ENCODE measurements at regions not wholly inside any gene's neighbourhood (a gene's known extent, or its start where the extent isn't known, plus 50 kb on each side); places are given as distances from the start of the nearest gene placed in this dataset.
A peak's percentile ranks its signal among the peaks of the same experiment; 100 is the strongest.
"Not testable (repeated sequence)": the region's sequence is repeated elsewhere in the genome, so short reads cannot be mapped to it uniquely, and the experiment has no call there.

- POLR2A ChIA-PET; H3K9me3 ChIP-seq (ENCODE audit: control insufficient read depth, insufficient read depth, low read depth, low read length); ATAC-seq; intact Hi-C loops (cut with micrococcal nuclease; ENCODE audit: unreplicated experiment); DNase-seq (ENCODE audit: low read depth, low spot score); H3K36me3 ChIP-seq (ENCODE audit: control insufficient read depth, insufficient read depth, low read length); H3K27me3 ChIP-seq (ENCODE audit: control insufficient read depth, insufficient read depth, low read length); in situ Hi-C loops (cut with HindIII; ENCODE audit: low pct_unique_long_range_greater_than_20kb, low sequenced_read_pairs); H3K4me3 ChIP-seq (ENCODE audit: low read depth in 2 of 2, low read length in 2 of 2); H3K27ac ChIP-seq (ENCODE audit: low read length); H3K4me1 ChIP-seq (ENCODE audit: control insufficient read depth, insufficient read depth, low read length); CTCF ChIA-PET: not testable (repeated sequence)
- TSS peak; percentile 25 for BruUV-seq (replicated peaks)
These were observed 62.5 kb upstream of the TNK2 start for GRCh38 chr3:195970873-195971272.

- H3K4me3 ChIP-seq (ENCODE audit: low read depth in 2 of 2, low read length in 2 of 2); CTCF ChIA-PET; BruUV-seq (replicated peaks); H3K36me3 ChIP-seq (ENCODE audit: control insufficient read depth, insufficient read depth, low read length); DNase-seq (ENCODE audit: low read depth, low spot score); H3K27ac ChIP-seq (ENCODE audit: low read length); H3K4me1 ChIP-seq (ENCODE audit: control insufficient read depth, insufficient read depth, low read length); intact Hi-C loops (cut with micrococcal nuclease; ENCODE audit: unreplicated experiment); H3K9me3 ChIP-seq (ENCODE audit: control insufficient read depth, insufficient read depth, low read depth, low read length); H3K27me3 ChIP-seq (ENCODE audit: control insufficient read depth, insufficient read depth, low read length); in situ Hi-C loops (cut with HindIII; ENCODE audit: low pct_unique_long_range_greater_than_20kb, low sequenced_read_pairs); ATAC-seq; POLR2A ChIA-PET: not testable (repeated sequence)
These were observed 61.8 kb upstream of the TNK2 start for GRCh38 chr3:195969838-195970776.

DNA sequence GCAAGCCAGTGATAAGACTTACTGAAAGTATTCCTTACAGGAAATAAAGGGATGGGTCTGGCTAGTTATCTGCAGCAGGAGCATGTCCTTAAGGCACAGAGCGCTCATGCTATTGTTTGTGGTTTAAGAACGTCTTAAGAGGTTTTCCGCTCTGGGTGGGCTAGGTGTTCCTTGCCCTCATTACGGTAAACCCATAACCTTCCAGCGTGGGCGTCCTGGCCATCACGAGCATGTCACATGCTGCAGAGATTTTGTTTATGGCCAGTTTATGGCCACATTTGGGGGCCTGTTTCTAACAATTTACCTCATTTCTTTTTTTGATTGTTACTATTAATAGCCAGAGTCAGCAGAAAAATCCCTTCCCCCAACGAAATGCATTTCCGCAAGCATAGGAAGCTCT is 61.0 kb upstream of the TNK2 start:
- H3K27me3 ChIP-seq (ENCODE audit: control insufficient read depth, insufficient read depth, low read length); POLR2A ChIA-PET; H3K4me3 ChIP-seq (ENCODE audit: low read depth in 2 of 2, low read length in 2 of 2); H3K4me1 ChIP-seq (ENCODE audit: control insufficient read depth, insufficient read depth, low read length); ATAC-seq; BruUV-seq (replicated peaks); H3K9me3 ChIP-seq (ENCODE audit: control insufficient read depth, insufficient read depth, low read depth, low read length); H3K36me3 ChIP-seq (ENCODE audit: control insufficient read depth, insufficient read depth, low read length); CTCF ChIA-PET; in situ Hi-C loops (cut with HindIII; ENCODE audit: low pct_unique_long_range_greater_than_20kb, low sequenced_read_pairs); intact Hi-C loops (cut with micrococcal nuclease; ENCODE audit: unreplicated experiment); DNase-seq (ENCODE audit: low read depth, low spot score); H3K27ac ChIP-seq (ENCODE audit: low read length): not testable (repeated sequence)

GRCh38 chr3:195968104-195968503 is 59.8 kb upstream of the TNK2 start:
- CTCF ChIA-PET; POLR2A ChIA-PET; in situ Hi-C loops (cut with HindIII; ENCODE audit: low pct_unique_long_range_greater_than_20kb, low sequenced_read_pairs); H3K4me1 ChIP-seq (ENCODE audit: control insufficient read depth, insufficient read depth, low read length); H3K27me3 ChIP-seq (ENCODE audit: control insufficient read depth, insufficient read depth, low read length); BruUV-seq (replicated peaks); DNase-seq (ENCODE audit: low read depth, low spot score); intact Hi-C loops (cut with micrococcal nuclease; ENCODE audit: unreplicated experiment); H3K9me3 ChIP-seq (ENCODE audit: control insufficient read depth, insufficient read depth, low read depth, low read length); ATAC-seq; H3K27ac ChIP-seq (ENCODE audit: low read length); H3K4me3 ChIP-seq (ENCODE audit: low read depth in 2 of 2, low read length in 2 of 2); H3K36me3 ChIP-seq (ENCODE audit: control insufficient read depth, insufficient read depth, low read length): not testable (repeated sequence)

DNA sequence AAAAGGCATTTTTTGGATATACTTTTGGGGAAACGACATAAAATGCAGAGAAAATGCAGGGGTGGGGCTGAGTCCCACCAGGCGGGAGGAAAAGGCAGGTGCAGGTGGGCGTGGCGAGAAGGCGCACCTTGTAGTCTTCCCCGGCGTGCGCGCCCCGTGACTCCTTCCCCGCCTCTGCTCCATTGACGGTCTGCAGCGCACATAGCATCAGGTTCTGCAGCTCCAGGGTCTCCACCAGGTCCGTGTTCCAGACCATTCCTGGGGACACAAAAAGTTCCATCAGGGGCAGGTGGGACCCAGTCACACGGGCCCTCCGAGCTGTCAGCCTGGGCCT is 59.0 kb upstream of the TNK2 start:
- POLR2A ChIA-PET; ATAC-seq; H3K36me3 ChIP-seq (ENCODE audit: control insufficient read depth, insufficient read depth, low read length); BruUV-seq (replicated peaks); DNase-seq (ENCODE audit: low read depth, low spot score); H3K9me3 ChIP-seq (ENCODE audit: control insufficient read depth, insufficient read depth, low read depth, low read length); H3K27ac ChIP-seq (ENCODE audit: low read length); in situ Hi-C loops (cut with HindIII; ENCODE audit: low pct_unique_long_range_greater_than_20kb, low sequenced_read_pairs); H3K4me3 ChIP-seq (ENCODE audit: low read depth in 2 of 2, low read length in 2 of 2); intact Hi-C loops (cut with micrococcal nuclease; ENCODE audit: unreplicated experiment); H3K27me3 ChIP-seq (ENCODE audit: control insufficient read depth, insufficient read depth, low read length); CTCF ChIA-PET; H3K4me1 ChIP-seq (ENCODE audit: control insufficient read depth, insufficient read depth, low read length): not testable (repeated sequence)

DNA sequence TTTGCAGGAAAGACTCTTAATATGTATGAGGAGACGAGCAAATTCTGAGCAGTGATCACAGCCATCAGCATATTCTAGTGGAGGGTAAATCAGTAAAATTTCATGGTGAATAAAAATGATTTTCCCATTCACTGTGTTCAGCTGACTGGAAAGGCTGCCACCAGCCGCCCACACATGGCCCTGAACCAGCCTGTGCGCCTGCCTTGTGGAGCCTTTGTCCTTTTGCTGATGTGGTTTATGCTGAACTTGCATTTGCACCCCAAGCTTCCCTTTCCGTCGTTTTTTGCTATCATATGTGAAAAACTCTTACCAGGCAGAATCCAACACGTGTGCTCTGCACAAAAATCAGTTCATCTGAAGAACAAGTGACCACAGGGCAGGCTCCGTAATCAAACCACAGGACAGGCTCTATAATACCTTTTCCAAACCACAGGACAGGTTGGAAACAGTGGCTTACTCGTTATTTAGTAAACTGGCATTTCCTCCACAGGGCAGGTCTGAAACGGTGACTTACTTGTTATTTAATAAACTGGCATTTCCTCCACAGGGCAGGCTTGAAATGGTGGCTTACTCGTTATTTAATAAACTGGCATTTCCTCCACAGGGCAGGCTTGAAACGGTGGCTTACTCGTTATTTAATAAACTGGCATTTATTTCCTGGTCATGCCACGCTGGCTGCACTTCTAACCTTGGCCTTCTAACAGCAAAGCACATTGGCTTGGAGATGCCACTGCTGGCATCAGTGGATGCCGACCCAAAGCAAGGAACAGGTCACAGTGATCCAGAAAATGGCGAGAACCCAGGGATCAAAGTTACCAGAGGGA is 58.4 kb upstream of the TNK2 start:
- H3K9me3 ChIP-seq (ENCODE audit: control insufficient read depth, insufficient read depth, low read depth, low read length); H3K36me3 ChIP-seq (ENCODE audit: control insufficient read depth, insufficient read depth, low read length); ATAC-seq; DNase-seq (ENCODE audit: low read depth, low spot score); H3K4me1 ChIP-seq (ENCODE audit: control insufficient read depth, insufficient read depth, low read length); intact Hi-C loops (cut with micrococcal nuclease; ENCODE audit: unreplicated experiment); POLR2A ChIA-PET; H3K27ac ChIP-seq (ENCODE audit: low read length); in situ Hi-C loops (cut with HindIII; ENCODE audit: low pct_unique_long_range_greater_than_20kb, low sequenced_read_pairs); CTCF ChIA-PET; H3K27me3 ChIP-seq (ENCODE audit: control insufficient read depth, insufficient read depth, low read length); H3K4me3 ChIP-seq (ENCODE audit: low read depth in 2 of 2, low read length in 2 of 2); BruUV-seq (replicated peaks): not testable (repeated sequence)

- ATAC-seq; BruUV-seq (replicated peaks); DNase-seq (ENCODE audit: low read depth, low spot score); H3K36me3 ChIP-seq (ENCODE audit: control insufficient read depth, insufficient read depth, low read length); H3K4me3 ChIP-seq (ENCODE audit: low read depth in 2 of 2, low read length in 2 of 2); intact Hi-C loops (cut with micrococcal nuclease; ENCODE audit: unreplicated experiment); H3K27ac ChIP-seq (ENCODE audit: low read length); CTCF ChIA-PET; H3K4me1 ChIP-seq (ENCODE audit: control insufficient read depth, insufficient read depth, low read length); POLR2A ChIA-PET; H3K27me3 ChIP-seq (ENCODE audit: control insufficient read depth, insufficient read depth, low read length); H3K9me3 ChIP-seq (ENCODE audit: control insufficient read depth, insufficient read depth, low read depth, low read length); in situ Hi-C loops (cut with HindIII; ENCODE audit: low pct_unique_long_range_greater_than_20kb, low sequenced_read_pairs): not testable (repeated sequence)
These were observed 56.9 kb upstream of the TNK2 start for GRCh38 chr3:195965217-195965616.

All from Panc1 (cell line).